ENCODE measurements at regions not wholly inside any gene's neighbourhood (a gene's known extent, or its start where the extent isn't known, plus 50 kb on each side); places are given as distances from the start of the nearest gene placed in this dataset.

DNA sequence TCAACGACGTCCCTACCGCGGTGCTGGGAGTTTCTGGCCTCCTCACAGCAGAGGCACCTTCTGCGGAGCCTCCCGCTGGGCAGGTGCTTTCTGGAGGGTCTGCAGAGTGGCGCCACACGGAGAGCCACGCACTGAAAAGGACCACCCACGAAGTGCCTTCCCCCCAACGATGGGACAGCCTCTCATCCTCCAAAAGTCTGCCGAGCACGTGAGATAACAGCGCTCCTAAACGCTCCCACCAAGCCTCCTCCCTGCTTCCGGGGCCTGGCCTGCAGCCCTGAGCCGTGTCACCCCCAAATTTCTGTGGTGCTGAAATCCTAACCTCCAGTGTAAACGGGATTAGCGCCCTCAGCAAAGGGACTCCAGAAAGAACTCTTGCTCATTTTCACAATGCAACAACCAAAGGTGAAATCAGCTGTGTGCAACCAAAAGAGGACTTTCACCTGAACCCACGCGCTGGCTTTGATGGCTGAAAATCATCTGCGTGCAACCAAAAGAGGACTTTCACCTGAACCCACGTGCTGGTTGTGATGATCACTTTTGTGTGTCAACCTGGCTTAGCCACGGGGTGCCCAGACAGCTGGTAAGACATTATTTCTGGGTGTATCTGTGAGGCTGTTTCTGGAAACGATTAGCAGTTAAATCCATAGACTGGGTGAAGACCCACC, 924.6 kb downstream of the BRD1 start:
- DNase-seq, result no peak

DNA sequence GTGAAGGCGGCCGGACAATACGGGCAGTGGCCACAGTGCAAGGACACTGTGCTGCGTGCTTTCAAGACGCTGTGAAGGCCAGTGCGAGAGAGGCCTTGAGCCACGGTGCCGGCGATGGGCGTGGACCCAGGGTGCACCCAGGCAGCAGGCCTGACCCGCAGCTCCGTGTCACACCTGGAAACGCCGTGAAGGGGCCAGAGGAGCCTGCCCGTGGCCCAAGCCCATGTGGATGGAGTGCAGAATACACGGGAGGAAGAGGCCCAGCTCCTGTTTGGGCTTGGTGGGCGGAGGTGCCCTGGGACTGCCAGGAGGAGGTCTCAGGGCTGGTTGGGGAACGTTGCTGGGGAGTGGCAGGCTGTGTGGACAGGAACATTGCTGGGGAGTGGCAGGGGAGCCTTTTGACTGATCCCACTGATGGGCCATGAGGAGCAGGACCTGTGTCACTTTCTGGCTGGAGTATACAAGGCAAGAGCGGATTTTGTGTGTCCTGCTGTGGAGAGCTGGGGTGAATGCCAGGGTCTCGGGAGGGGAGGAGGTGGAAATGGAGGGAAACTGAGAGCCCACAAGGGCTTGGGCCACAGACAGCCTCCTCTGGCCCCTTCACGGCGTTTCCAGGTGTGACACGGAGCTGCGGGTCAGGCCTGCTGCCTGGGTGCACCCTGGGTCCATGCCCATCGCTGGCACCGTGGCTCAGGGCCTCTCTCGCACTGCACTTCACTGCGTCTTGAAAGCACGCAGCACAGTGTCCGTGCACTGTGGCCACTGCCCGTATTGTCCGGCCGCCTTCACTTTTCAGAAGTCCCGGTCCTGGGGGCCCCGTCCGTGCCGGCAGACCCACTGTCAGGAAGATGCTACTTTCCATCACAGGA, 925.4 kb downstream of the BRD1 start:
- DNase-seq, result no peak

DNA sequence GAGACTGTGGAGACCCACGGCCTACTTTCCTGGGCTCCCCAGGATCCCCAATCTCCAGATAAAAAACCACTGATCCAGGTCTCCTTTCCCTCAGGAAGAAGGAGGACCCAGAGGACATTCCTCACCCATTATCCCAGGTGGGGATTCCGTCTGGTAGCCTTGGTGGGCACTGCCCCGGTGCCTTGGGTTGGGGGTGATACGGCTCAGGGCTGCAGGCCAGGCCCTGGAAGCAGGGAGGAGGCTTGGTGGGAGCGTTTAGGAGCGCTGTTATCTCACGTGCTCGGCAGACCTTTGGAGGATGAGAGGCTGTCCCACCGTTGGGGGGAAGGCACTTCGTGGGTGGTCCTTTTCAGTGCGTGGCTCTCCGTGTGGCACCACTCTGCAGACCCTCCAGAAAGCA, 926.3 kb downstream of the BRD1 start:
- DNase-seq, result no peak

DNA sequence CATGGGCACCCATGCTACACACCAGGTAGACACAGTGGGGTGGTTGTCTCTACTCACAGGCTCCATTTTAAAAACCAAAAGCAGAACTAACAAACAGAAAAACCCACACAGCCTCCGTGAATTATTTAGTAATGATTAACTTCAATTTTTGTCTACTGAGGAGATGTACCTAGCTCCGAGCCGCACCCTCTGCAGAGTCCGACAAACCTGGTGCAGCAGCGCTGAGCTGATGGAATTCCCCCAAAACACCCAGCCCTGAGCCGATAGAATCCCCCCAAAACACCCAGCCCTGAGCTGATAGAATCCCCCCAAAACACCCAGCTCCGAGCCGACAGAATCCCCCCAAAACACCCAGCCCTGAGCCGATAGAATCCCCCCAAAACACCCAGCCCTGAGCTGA, 927.0 kb downstream of the BRD1 start:
- no peak for DNase-seq

DNA sequence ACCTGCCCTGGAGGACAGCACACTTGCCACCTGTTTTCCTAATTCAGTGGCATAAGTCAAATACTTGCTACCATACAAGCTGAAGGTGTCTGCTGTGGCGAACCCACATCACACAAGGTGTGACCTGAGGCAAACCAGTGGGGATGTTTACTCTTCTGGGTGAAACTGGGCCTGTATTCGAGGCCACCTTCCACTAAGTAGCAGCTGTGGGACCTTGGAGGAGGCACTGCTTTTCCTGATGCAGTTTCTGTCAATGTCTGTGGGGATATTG, 927.4 kb downstream of the BRD1 start:
- no peak for DNase-seq

DNA sequence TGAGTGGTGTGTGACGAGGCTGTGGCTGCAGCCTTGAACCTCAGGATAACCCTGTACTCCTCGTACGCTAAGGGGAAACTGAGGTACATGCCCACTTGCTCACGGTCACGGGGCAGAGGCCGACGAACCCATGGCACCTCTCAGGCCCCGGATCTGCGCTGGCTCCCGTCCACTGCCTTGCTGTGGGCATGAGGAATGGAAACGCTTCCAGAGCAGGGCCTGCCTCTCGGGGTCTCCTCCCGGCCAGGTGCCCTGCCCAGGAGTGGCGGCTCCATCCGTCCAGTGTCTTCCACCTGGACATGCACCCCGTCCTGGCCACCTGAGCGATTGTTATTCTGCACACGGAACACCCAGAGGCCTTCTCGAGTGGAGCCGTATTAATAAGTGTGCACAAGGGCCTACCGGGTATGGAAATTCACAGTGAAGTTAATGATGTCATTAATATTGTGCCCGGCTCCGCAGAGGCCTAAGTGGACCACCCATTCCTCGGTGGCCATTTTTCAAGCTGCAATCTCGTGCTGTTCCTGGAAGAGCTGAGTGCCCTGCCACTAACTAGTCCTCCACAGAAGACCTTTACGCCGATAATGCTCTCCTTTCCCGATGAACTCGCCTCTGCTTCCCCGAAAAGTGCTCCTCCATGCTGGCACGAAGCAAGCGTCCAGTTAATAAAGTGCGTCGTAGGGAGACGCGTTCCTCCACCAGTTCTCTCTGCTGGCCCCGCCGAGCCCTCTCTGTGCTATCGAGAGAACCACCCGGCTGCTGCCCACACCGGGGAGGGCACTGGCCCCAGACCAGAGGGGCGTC, 927.9 kb downstream of the BRD1 start:
- no peak for DNase-seq

DNA sequence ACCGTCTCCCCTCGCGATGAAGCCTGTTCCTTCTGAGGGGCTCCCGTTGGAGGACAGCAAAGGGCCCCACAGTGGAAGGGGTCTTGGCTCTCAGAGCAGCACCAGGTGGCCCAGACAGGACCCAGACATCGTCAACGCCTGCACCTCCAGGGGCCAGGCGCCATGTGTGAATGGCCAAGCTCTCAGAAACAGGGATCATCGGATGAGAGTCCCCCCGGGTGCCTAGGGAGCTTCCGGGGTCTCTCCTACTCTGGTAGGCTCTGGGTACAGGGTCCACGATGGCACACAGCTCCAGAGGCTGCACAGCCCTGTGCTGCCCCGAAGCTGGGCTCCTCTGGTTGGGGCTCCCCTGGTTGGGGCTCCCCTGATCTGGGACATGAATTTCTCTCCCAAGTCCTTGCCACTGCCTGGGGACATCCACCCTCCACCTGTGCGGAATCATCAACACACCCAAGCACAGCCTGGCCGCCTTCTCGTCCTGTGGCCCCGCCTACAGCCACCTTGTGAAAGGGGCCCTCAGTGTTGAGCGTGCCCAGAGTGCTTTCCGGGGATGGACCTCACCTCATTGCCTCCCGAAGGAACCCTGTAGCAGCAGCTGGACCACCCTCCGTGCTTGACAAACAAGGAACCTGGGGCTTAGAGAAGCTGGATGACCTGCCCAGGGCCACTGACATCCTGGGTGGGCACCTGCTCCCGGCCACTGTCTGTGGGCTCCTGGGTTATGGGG, 929.0 kb downstream of the BRD1 start:
- DNase-seq, result no peak

DNA sequence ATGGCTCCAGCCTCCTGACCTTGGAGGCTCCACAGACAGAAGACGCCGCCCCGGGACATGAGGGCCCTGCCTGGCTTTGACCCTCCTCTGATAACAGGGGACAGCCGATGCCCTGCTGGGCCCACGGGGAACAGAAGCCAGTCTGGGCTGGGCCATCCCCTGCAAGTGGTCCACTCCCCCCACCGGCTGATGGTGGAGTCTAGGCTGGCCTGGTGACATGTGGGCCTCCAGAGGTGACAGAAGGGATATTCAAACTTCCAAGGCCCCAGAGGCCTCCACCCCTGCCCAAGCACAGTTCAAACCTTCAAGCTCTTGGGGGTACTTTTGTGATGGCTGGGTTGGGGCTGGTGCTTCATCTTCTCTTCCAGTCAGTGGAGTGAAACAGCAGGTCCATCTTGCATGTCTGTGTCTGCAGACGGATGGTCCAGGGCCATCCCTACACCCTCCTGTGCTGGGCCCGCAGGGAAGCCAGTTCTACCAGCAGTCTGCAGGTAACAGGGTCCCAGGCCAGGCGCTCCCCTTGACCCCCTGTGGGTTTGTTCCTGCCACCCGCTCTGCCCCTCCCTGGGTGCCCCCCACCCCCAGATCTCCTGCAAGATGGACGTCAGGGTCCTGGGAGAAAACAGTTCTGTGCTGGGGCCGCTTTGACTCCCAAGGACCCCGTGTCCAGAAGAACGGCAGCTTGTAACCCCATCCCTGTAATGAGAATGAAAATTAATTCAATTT, 929.9 kb downstream of the BRD1 start:
- no peak for DNase-seq

DNA sequence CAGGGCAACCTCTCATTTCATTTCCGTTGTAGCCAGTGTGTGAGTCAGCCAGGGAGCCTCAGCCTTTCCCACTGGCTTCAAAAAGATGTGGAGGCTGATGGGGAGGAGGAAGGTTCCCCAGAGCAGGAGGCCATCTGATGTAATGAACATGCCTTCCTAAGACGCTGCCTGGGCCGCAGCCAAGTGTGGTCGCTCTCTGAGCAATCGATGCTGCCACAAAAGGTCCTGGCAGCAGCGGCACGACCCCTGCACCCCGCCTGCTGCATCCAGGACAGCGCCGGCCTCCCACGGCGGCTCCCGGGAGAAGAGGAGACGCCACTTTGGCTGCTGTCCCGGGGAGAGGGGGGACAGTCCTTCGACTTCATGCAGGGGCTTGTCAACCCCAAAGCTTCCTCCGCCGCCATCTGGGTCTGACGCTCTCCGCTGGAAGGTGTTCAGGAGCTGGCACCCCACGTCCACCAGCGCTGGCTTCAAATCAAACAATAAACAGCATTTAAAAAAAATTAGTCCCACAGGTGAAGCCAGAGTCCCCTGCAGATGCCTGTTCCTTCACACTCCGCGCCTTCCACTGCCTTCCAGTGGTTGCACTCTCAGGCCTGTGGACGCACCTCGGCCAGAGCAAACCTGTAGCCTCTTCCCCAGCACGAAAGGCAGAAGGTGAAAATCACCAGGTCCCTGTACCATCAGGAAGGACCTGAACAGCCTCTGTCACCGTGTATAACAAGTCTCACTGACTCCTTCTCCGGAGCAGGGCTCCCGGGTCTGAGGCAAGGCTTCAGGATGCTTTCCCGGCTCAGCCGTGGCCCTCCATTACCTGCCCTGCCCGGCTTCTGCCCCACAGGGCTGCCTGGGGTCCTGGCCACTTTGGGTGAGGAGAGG, 930.7 kb downstream of the BRD1 start:
- DNase-seq, result no peak

DNA sequence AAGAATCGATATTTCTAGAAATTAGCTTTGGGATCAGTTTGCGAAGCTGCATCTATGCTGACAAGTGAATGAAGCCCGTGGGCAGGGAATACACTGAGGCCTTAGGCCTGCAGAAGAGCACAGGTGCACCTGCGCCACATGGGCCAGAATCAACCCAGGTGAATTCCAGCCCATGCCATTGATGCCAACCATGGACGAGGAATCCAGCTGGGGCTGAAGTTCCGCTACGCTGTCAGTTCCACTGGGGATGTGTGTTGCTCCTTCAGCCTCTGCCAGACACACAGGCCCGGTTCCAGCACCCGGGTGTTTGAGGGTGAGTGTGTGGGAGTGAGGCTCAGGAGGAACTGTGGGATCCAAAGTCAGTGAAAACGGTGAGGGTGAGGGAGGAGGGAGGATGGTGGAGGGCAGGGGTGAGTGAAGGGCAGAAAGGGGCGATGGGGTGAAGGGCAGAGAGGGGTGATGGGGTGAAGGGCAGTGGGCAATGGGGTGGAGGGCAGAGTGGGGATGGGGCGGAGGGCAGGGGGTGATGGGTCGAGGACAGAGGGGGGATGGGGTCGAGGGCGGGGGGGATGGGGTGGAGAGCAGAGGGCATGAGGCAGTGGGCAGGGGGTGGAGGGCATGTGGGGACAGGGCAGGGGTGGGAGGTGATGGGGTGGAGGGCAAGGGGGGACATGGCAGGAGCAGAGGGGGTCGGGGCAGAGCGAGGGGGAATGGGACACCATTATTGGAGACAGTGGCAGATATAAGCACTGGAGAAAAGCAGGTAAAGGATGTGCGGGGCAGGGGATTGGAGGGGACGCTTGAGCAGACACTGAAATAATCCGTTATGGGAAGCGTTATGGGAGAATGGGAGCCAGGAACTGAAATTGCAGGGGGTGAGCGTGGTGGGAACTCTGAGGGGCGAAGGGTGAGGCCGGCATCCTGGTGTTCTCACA, 931.6 kb downstream of the BRD1 start:
- DNase-seq, result no peak

DNA sequence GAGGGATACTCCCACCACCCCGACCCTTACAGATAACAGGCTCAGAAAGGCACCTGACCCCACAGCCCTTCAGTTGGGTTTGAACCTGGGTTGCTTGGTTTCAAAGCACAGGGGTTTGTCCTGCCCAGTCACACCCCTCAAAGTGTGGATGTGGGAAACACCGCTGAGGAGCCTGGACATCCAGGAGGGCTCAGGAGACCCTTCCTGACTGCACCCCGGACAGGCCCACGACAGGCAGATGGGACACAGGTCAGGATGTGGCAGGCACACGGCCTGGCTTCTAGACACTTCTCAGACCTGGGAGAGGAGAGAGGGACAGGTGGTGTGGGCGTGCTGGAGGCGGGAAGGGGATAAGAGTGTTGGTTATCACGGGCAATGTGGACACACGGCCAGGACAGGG, 932.3 kb downstream of the BRD1 start:
- DNase-seq, result no peak

DNA sequence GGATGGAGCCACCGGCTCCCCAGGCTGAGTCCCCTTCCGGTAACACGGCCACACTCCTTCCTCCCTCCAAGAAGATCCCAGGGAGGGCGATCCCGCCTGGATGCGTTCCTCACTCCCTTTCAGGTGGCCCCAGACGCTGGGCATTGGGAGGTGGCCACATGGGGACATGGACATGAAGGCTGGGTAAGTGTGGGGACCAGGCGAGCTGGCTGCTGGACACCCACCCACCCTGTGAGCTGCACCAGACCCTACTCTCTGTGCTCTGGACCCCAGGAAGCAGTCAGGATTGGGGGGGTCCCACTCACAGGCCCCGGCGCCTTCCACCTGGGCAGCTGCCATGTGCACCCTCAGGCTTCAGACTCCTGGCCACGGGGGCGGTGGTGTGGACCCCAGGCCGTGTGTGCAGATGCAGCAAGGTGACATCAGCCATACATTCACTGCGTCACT, 932.8 kb downstream of the BRD1 start:
- DNase-seq, result no peak

DNA sequence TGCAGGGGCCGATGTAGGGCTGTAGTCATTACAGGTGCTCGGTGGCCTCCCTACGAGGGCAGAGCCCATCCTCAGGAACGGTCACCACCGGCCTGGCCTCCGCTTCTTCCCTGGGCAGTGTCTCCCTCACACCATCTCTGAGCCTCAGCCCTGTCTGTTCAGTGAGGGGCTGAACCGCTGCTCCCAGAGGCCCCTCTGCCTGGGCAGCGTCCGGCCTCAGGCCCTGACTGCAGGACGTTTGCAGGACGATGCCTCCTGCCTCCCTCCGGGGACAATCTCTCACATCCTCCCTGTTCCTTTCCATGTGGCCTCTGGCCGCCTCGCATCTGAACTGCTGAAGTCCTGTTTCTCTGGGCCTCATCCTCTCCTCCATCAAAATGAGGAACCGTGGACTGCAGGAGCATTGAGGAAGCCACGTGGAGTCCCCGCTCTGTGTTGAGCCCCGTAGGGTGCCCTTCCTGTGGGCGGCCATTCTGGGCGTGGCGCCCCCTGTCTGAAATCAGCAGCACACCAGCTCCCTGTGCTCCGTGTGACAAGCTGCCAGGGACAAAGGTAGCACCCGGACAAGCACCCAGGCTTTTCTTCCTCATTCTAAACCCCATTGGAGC, 933.5 kb downstream of the BRD1 start:
- DNase-seq, result no peak

DNA sequence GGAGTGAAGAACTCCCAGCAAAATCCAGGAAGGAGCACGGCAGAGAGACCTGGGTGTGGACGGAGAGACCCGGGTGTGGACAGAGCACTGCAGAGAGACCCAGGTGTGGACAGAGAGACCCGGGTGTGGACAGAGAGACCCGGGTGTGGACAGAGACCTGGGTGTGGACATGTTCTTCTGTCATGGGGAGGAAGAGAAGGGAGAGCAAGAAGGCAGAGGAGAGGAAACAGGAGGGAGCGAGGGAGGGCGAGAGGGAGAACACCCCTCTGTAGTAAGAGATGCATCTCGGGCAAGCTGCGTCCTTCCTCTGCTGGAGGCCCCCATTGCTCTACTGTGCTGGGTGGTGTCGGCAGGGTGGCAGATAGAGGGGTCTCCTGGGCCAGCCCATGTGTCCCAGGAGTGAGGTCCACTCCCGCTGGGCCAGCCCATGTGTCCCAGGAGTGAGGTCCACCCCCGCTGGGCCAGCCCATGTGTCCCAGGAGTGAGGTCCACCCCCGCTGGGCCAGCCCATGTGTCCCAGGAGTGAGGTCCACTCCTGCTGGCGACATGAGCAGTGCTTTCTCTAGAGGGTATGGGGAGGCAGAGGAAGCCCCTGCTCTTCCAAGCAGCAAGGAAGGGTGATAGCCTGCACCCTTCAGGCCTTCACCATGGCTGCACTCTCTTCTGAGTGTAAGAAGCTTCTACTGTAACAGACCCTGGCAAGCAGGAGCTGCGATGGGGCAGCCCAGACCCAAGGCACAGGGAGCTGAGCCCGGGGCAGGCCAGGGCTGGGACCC, 934.2 kb downstream of the BRD1 start:
- no peak for DNase-seq

DNA sequence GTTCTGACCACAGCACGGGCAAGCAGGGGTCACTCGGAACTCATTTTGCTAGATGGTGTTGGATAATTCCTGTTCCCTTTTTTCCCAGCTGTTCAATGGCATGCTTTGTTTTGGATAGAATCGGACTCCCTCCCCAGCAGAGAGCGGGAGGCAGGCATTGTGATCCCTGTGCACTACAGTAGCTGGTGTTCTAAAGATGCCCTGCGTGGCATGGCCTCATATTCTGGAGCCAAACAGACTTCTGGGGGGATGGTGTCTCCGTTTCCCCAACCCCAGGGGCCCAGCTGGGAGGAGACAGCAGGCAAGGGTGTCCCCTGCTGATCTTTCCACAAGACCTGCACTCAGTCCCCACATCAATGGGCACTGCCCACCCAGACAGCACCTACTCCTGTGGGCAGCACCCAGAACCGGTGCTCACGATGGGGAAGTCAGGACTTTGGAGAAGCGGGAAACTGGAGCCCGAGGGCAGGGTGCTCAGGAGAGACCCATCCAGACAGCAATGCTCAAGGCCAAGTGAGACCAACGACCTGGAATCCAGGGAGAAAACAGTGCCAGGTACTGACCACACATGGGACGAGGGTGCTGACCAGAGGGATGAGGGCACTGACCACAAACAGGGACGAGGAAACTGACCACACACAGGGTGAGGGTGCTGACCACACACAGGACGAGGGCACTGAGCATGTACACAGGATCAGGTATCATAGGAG, 934.9 kb downstream of the BRD1 start:
- no peak for DNase-seq

DNA sequence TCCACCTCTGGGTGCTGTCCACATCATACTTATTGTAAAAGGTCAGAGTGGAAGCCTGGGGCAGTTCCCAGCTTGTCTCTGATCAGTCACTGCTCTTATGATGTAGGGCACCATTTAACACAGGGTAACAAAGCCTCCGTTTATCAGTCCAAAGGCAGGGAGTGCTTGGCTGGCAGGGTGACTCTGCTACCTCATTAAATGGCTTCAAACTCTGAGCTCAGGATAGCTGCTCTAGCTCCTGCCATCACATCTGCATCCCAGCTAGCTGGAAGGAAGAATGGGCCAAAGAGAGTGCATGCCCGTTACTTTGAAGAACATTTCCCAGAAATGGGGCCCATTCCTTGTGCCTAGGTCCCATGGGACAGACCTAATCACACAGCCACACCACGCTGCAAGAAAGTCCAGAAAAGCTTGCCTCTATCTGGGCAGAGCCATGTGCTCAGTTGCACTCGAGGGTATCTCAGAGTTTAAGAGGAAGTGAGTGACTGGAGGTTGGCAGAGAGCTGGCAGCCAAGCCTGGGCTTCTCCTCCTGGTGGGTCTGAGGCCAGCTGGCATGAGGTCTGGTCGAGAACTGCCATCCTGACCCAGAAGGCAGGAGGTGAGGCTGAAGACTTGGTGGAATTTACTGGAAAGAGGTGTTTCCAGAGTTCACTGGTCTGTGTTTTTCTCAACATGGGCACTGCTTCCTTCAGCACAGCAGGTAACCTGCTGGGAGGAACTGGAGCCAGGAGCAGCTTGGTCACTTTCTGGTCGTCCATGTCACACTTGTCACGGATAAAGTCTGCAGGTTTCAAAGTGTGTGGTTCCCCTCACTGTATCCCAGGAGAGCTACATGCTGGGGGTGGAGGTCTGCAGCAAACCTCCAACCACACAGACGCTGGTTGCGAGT, 935.7 kb downstream of the BRD1 start:
- no peak for DNase-seq
